Stomach (tissue), 8 donors: ENCODE measurements at regions not wholly inside any gene's neighbourhood (a gene's known extent, or its start where the extent isn't known, plus 50 kb on each side); places are given as distances from the start of the nearest gene placed in this dataset.

Experiments used
- DNase-seq, 2 donors: peaks; one replicate each; pipeline versions ENCODE4 v3.0.0 to v3.0.0-alpha.2; 2013 to 2019
- H3K27ac ChIP-seq, 5 donors: fragments of 200-600 bp in 4 of 5; sonication (generic) in 4 of 5; one replicate each; pipeline ENCODE4 v1.5.1; 2013 to 2019; ENCODE audit warnings: mild to moderate bottlenecking in 1 of 5, moderate library complexity in 1 of 5
- H3K27me3 ChIP-seq, 3 donors: fragments of 200-600 bp; sonication (generic); one replicate each; pipeline ENCODE4 v1.5.1; 2017 to 2019; ENCODE audit warnings: mixed run types in 1 of 3
- H3K36me3 ChIP-seq, 4 donors: fragments of 200-600 bp; sonication (generic); 1 replicate in 3 of 4; 2 replicates in 1 of 4; pipeline ENCODE4 v1.5.1; 2016 to 2019
- H3K4me1 ChIP-seq, 4 donors: fragments of 200-600 bp; sonication (generic); one replicate each; pipeline ENCODE4 v1.5.1; 2016 to 2019
- H3K4me3 ChIP-seq, 4 donors: fragments of 200-600 bp; sonication (generic) in 3 of 4; one replicate each; pipeline ENCODE4 v1.5.1; 2016 to 2019; ENCODE audit warnings: mild to moderate bottlenecking in 1 of 4
- H3K9me3 ChIP-seq, 4 donors: fragments of 200-600 bp; sonication (generic); one replicate each; pipeline ENCODE4 v1.5.1; 2016 to 2019
- CTCF ChIP-seq, 7 experiments: fragments of 450-650 bp in 4 of 7; fragments of 200-600 bp in 3 of 7; sonication (generic) in 3 of 7; IDR thresholded peaks; one replicate each; pipeline ENCODE4 v1.5.1; 2016 to 2019; ENCODE audit warnings: antibody characterized with exemption in 7 of 7, control low read depth in 2 of 7, mild to moderate bottlenecking in 1 of 7
- EP300 ChIP-seq: sonication (generic); formaldehyde crosslinking; IDR thresholded peaks from one replicate; pipeline ENCODE4 v1.6.1; 2017; ENCODE audit warnings: antibody characterized with exemption
- POLR2A ChIP-seq, 4 donors: fragments of 450-650 bp; IDR thresholded peaks; one replicate each; pipeline ENCODE4 v1.6.1; 2016; ENCODE audit warnings: antibody characterized with exemption in 4 of 4, control low read depth in 2 of 4, mild to moderate bottlenecking in 1 of 4, moderate library complexity in 1 of 4
- POLR2AphosphoS5 ChIP-seq, 3 donors: sonication (generic); formaldehyde crosslinking; IDR thresholded peaks; one replicate each; pipeline ENCODE4 v1.6.1; 2016; ENCODE audit warnings: antibody characterized with exemption in 3 of 3
- WGBS, 5 donors: extraction: QIAGEN DNeasy Blood & Tissue Kit in 3 of 5; methylation state at CpG; one replicate each; pipeline versions ENCODE4 v1.1.5 to v1.1.7; 2013 to 2018; 5-methylcytosine and 5-hydroxymethylcytosine counted together
- intact Hi-C: fragments of 100-400 bp; cut with DNase I; formaldehyde crosslinking; loops from one replicate; pipeline ENCODE4 v1.15.1; 2023; ENCODE audit warnings: low total_unique reads
- donor health status: healthy with polysubstance abuse.
- donor health status: Bipolar disorder and iron deficiency.
- donor health status: healthy.

GRCh38 chr11:81887671-81888070 lies 846.0 kb downstream of the FAM181B start:
- no peaks in the 10 kb centered on the region for H3K4me1 ChIP-seq
- H3K36me3 ChIP-seq, result no peaks in the 10 kb centered on the region
- no peak for TF ChIP-seq POLR2AphosphoS5 (IDR thresholded peaks at IDR 0.05)
- TF ChIP-seq CTCF (IDR thresholded peaks at IDR 0.05), result no peak
- no peak for TF ChIP-seq EP300
- no peaks in the 10 kb centered on the region for H3K27me3 ChIP-seq
- no peak for DNase-seq
- no peak overlapping the region for H3K4me3 ChIP-seq
- 91 to 98% (median 95%) methylated on average over 1 of the region's 1 CpG for WGBS, 5 donors
- intact Hi-C loops, result no loop called here
- no peak overlapping the region for H3K27ac ChIP-seq
- H3K9me3 ChIP-seq, result peaks cover 0 to 5% (median under 1%) of the 10 kb centered on the region in 4 donors

- H3K27me3 ChIP-seq, result no peaks in the 10 kb centered on the region
- intact Hi-C loops, result no loop called here
- H3K27ac ChIP-seq, result no peak overlapping the region
- TF ChIP-seq CTCF (IDR thresholded peaks at IDR 0.05) (no peak), EP300 (no peak), POLR2A (IDR thresholded peaks at IDR 0.05) (no peak), POLR2AphosphoS5 (IDR thresholded peaks at IDR 0.05) (no peak)
- no peak overlapping the region for H3K4me3 ChIP-seq
- no peaks in the 10 kb centered on the region for H3K4me1 ChIP-seq
- no peaks in the 10 kb centered on the region for H3K9me3 ChIP-seq
- no peaks in the 10 kb centered on the region for H3K36me3 ChIP-seq
- DNase-seq, result no peak
- 74 to 81% (median 79%) methylated on average over 2 of the region's 2 CpGs for WGBS, 5 donors
These were observed 847.1 kb downstream of the FAM181B start for GRCh38 chr11:81886406-81887075.

GRCh38 chr11:81874635-81875034 lies 859.0 kb downstream of the FAM181B start:
- Histone ChIP-seq H3K4me3 (no peak overlapping the region), H3K27me3 (no peaks in the 10 kb centered on the region), H3K4me1 (no peaks in the 10 kb centered on the region), H3K36me3 (no peaks in the 10 kb centered on the region), H3K9me3 (no peaks in the 10 kb centered on the region), H3K27ac (no peak overlapping the region)
- intact Hi-C loops, result no loop called here
- DNase-seq, result no peak
- no peak for TF ChIP-seq EP300
- TF ChIP-seq POLR2A (IDR thresholded peaks at IDR 0.05), result no peak
- 27 to 41% (median 31%) methylated on average over 2 of the region's 2 CpGs for WGBS, 5 donors

GRCh38 chr11:81870815-81871214 lies 862.8 kb downstream of the FAM181B start:
- Histone ChIP-seq H3K36me3 (no peaks in the 10 kb centered on the region), H3K27ac (no peak overlapping the region), H3K9me3 (no peaks in the 10 kb centered on the region), H3K27me3 (no peaks in the 10 kb centered on the region), H3K4me3 (no peak overlapping the region), H3K4me1 (no peaks in the 10 kb centered on the region)
- WGBS, 5 donors, result 31 to 85% (median 45%) methylated on average over 2 of the region's 2 CpGs
- TF ChIP-seq POLR2A (IDR thresholded peaks at IDR 0.05), result no peak
- no peak for TF ChIP-seq POLR2AphosphoS5 (IDR thresholded peaks at IDR 0.05)
- TF ChIP-seq CTCF (IDR thresholded peaks at IDR 0.05), result no peak
- no peak for TF ChIP-seq EP300
- no peak for DNase-seq
- intact Hi-C loops, result no loop called here

GRCh38 chr11:81870066-81870412 lies 863.6 kb downstream of the FAM181B start:
- Histone ChIP-seq H3K4me3 (no peak overlapping the region), H3K9me3 (no peaks in the 10 kb centered on the region), H3K27me3 (no peaks in the 10 kb centered on the region), H3K36me3 (no peaks in the 10 kb centered on the region), H3K27ac (no peak overlapping the region), H3K4me1 (no peaks in the 10 kb centered on the region)
- WGBS, 5 donors, result 17 to 40% (median 31%) methylated on average over 3 of the region's 3 CpGs
- no peak for DNase-seq
- TF ChIP-seq EP300, result no peak
- no peak for TF ChIP-seq CTCF (IDR thresholded peaks at IDR 0.05)
- no peak for TF ChIP-seq POLR2AphosphoS5 (IDR thresholded peaks at IDR 0.05)
- TF ChIP-seq POLR2A (IDR thresholded peaks at IDR 0.05), result no peak
- intact Hi-C loops, result no loop called here
